Immature natural killer cell (primary cell): ENCODE measurements at regions not wholly inside any gene's neighbourhood (a gene's known extent, or its start where the extent isn't known, plus 50 kb on each side); places are given as distances from the start of the nearest gene placed in this dataset.
"Not testable (repeated sequence)": the region's sequence is repeated elsewhere in the genome, so short reads cannot be mapped to it uniquely, and the experiment has no call there.

Experiments
- DNase-seq, 3 donors: peaks; one replicate each; pipeline ENCODE4 v3.0.0; 2022; ENCODE audit warnings: mixed read lengths in 1 of 3
- H3K27ac Mint-ChIP-seq, 6 donors: one replicate each; pipeline ENCODE4 v1.8.0; 2020; ENCODE audit warnings: mixed read lengths in 6 of 6, mild to moderate bottlenecking in 5 of 6, inconsistent platforms in 4 of 6, moderate library complexity in 3 of 6
- H3K27me3 Mint-ChIP-seq, 3 donors: one replicate each; pipeline ENCODE4 v1.8.0; 2020 to 2021; ENCODE audit warnings: low read depth in 3 of 3, mild to moderate bottlenecking in 3 of 3, mixed read lengths in 3 of 3, moderate library complexity in 3 of 3, inconsistent platforms in 1 of 3
- H3K36me3 Mint-ChIP-seq, 3 donors: one replicate each; pipeline ENCODE4 v1.8.0; 2020; ENCODE audit warnings: mixed read lengths in 3 of 3, inconsistent platforms in 2 of 3, mild to moderate bottlenecking in 2 of 3
- H3K4me1 Mint-ChIP-seq, 2 donors: one replicate each; pipeline ENCODE4 v1.8.0; 2020; ENCODE audit warnings: inconsistent platforms in 2 of 2, mild to moderate bottlenecking in 2 of 2, mixed read lengths in 2 of 2, moderate library complexity in 1 of 2
- H3K4me3 Mint-ChIP-seq, 5 donors: one replicate each; pipeline ENCODE4 v1.8.0; 2020; ENCODE audit warnings: mild to moderate bottlenecking in 5 of 5, mixed read lengths in 5 of 5, inconsistent platforms in 3 of 5, moderate library complexity in 3 of 5
- H3K9me3 Mint-ChIP-seq, 6 donors: one replicate each; pipeline ENCODE4 v1.8.0; 2020; ENCODE audit warnings: mild to moderate bottlenecking in 6 of 6, mixed read lengths in 6 of 6, inconsistent platforms in 4 of 6, moderate library complexity in 3 of 6

GRCh38 chr12:90484094-90484493 is 470.9 kb downstream of the CCER1 start:
- no peak overlapping the region for H3K27ac Mint-ChIP-seq
- H3K4me3 Mint-ChIP-seq: no peak overlapping the region
- no peaks in the 10 kb centered on the region for H3K36me3 Mint-ChIP-seq
- DNase-seq: no peak
- no peaks in the 10 kb centered on the region for H3K4me1 Mint-ChIP-seq
- H3K9me3 Mint-ChIP-seq: peaks cover 0 to 11% (median 0%) of the 10 kb centered on the region in 6 donors
- H3K27me3 Mint-ChIP-seq: no peaks in the 10 kb centered on the region

- H3K27me3 Mint-ChIP-seq: no peaks in the 10 kb centered on the region
- H3K9me3 Mint-ChIP-seq: peaks cover 0 to 6% (median 0%) of the 10 kb centered on the region in 6 donors
- no peaks in the 10 kb centered on the region for H3K4me1 Mint-ChIP-seq
- H3K4me3 Mint-ChIP-seq: no peak overlapping the region
- H3K36me3 Mint-ChIP-seq: no peaks in the 10 kb centered on the region
- DNase-seq: no peak
- H3K27ac Mint-ChIP-seq: no peak overlapping the region
Observed at GRCh38 chr12:90481748-90482147, 473.2 kb downstream of the CCER1 start.

DNA sequence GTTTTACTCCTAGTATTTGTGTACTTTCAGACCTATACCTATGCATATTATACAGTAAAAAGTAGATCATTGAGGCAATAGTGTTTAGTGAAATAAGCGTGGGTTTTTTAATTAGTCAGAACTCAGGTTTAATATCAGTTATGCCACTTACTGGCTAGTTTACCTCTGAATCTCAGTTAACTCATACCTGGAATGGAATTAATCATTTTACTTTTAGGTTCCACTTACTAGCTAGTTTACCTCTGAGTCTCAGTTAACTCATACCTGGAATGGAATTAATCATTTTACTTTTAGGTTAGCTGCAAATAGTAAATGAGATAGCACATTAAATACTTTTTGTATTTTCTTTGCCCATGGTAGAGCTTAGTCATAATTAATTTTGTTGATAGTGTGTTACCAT is 475.7 kb downstream of the CCER1 start:
- Mint-ChIP-seq H3K36me3 (no peaks in the 10 kb centered on the region), H3K27me3 (no peaks in the 10 kb centered on the region), H3K4me1 (no peaks in the 10 kb centered on the region), H3K27ac (no peak overlapping the region), H3K4me3 (no peak overlapping the region), H3K9me3 (peaks cover 0 to 6% (median 1%) of the 10 kb centered on the region in 6 donors)
- DNase-seq: no peak

GRCh38 chr12:90473831-90474230 is 481.1 kb downstream of the CCER1 start:
- H3K36me3 Mint-ChIP-seq: no peaks in the 10 kb centered on the region
- DNase-seq: no peak
- H3K4me1 Mint-ChIP-seq: no peaks in the 10 kb centered on the region
- H3K27me3 Mint-ChIP-seq: peaks cover 0 to 2% (median 1%) of the 10 kb centered on the region in 3 donors
- no peak overlapping the region for H3K4me3 Mint-ChIP-seq
- H3K9me3 Mint-ChIP-seq: peaks cover 3 to 15% (median 6%) of the 10 kb centered on the region in 6 donors
- H3K27ac Mint-ChIP-seq: no peak overlapping the region

DNA sequence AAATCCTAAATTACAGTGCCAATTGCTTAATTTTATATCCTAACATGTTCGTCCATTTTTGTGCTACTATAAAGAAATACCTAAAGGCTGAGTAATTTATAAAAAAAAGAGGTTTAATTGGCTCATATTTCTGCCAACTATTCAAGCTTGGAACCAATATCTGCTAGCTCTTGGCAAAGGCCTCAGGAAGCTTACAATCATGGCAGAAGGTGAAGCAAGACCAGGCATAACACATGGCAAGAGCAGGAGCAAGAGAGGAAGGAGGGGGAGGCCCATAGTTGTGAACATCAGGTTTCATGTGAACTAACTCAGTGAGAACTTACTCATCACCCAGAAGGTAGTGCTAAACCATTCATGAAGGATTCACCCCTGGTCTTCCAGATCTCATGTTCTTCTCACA is 494.3 kb downstream of the CCER1 start:
- H3K27me3 Mint-ChIP-seq: peaks cover 0 to 1% (median 0%) of the 10 kb centered on the region in 3 donors

DNA sequence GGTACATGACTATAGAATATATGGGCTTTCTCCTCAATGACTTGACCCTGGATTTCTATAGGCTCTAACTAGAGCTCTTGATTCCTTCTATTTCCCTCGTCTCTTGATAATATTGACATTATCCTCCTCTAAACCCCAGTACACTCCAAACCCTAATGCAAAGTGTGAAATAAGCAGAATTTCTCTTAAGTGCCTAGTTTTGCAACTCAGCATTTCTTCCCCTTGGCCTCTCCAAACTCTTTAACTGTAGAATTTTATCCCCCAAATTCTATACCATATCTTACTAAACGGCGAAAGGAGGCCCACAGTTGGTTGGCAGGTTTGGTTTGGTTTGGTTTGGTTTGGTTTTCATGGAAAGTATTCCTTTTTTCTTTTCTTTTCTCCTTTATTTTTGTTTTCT is 498.7 kb downstream of the CCER1 start:
- Mint-ChIP-seq H3K9me3 (peaks cover 0 to 9% (median 3%) of the 10 kb centered on the region in 6 donors), H3K4me3 (no peak overlapping the region), H3K27ac (no peak overlapping the region), H3K4me1 (no peaks in the 10 kb centered on the region), H3K27me3 (peaks cover 0 to 1% (median 0%) of the 10 kb centered on the region in 3 donors), H3K36me3 (no peaks in the 10 kb centered on the region)
- no peak for DNase-seq

More for the DNA sequence above, 494.3 kb downstream of the CCER1 start:
- no peak overlapping the region for H3K27ac Mint-ChIP-seq
- DNase-seq: no peak
- H3K4me1 Mint-ChIP-seq: no peaks in the 10 kb centered on the region
- peaks cover 0 to 21% (median 1%) of the 10 kb centered on the region in 6 donors for H3K9me3 Mint-ChIP-seq
- H3K36me3 Mint-ChIP-seq: no peaks in the 10 kb centered on the region
- H3K4me3 Mint-ChIP-seq: no peak overlapping the region

- Mint-ChIP-seq H3K4me3 (no peak overlapping the region), H3K27me3 (peaks cover 0 to 1% (median 0%) of the 10 kb centered on the region in 3 donors), H3K27ac (no peak overlapping the region), H3K9me3 (peaks cover 0 to 9% (median 6%) of the 10 kb centered on the region in 6 donors), H3K36me3 (no peaks in the 10 kb centered on the region), H3K4me1 (no peaks in the 10 kb centered on the region)
- DNase-seq: no peak
Observed at GRCh38 chr12:90455756-90456155, 499.2 kb downstream of the CCER1 start.

- DNase-seq: no peak
- peaks cover 0 to 2% (median 2%) of the 10 kb centered on the region in 3 donors for H3K27me3 Mint-ChIP-seq
- no peaks in the 10 kb centered on the region for H3K4me1 Mint-ChIP-seq
- H3K36me3 Mint-ChIP-seq: no peaks in the 10 kb centered on the region
- H3K4me3 Mint-ChIP-seq: no peak overlapping the region
- H3K9me3 Mint-ChIP-seq: peaks cover 3 to 18% (median 8%) of the 10 kb centered on the region in 6 donors
- no peak overlapping the region for H3K27ac Mint-ChIP-seq
Observed at GRCh38 chr12:90449611-90450010, 505.4 kb downstream of the CCER1 start.

GRCh38 chr12:90443466-90443865 is 511.5 kb downstream of the CCER1 start:
- H3K4me1 Mint-ChIP-seq, DNase-seq, H3K27ac Mint-ChIP-seq, H3K4me3 Mint-ChIP-seq, H3K27me3 Mint-ChIP-seq, H3K36me3 Mint-ChIP-seq: not testable (repeated sequence)
- peaks cover 3 to 28% (median 17%) of the 10 kb centered on the region in 6 donors for H3K9me3 Mint-ChIP-seq

DNA sequence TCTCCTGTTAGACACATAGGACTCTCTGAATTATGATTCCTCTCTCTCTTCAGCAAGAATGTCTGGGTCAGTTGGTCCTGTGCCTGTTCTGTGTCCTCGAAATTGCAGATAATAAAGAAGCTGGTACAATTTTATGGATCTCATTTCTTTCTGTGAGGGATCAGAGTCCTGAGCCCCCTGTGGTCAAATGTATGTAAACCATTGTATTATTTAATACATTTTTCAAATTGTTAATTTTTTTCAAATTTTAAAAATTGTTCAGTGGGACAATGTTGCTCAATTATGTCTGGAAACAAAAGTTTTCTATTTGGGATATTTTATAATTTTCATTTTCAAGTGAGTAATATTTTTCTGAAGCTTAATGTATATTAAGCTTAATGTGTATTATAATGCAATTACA is 513.5 kb downstream of the CCER1 start:
- H3K9me3 Mint-ChIP-seq: peaks cover 3 to 31% (median 13%) of the 10 kb centered on the region in 6 donors
- no peaks in the 10 kb centered on the region for H3K36me3 Mint-ChIP-seq
- H3K27me3 Mint-ChIP-seq: peaks cover 0 to 2% (median 0%) of the 10 kb centered on the region in 3 donors
- no peak overlapping the region for H3K4me3 Mint-ChIP-seq
- no peaks in the 10 kb centered on the region for H3K4me1 Mint-ChIP-seq
- no peak for DNase-seq
- H3K27ac Mint-ChIP-seq: no peak overlapping the region

DNA sequence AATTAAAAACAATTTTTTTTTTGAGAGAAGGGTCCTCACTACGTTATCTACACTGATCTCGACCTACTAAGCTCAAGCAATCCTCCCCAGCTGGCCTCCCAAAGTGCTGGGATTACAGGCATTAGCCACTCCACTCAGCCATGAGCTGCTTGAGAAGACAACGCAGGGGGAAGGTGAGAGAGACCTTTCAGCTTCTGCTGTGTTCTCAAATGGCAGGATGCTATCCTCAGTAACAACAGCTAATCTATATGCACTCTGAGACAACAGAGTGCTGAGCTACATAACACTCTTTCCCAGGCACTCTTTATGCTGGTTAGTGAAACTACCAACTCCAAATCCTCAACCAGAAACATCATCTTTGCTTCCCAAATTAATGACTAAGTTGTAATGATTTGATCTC is 526.1 kb downstream of the CCER1 start:
- Mint-ChIP-seq H3K27me3 (no peaks in the 10 kb centered on the region), H3K9me3 (peaks cover 0 to 8% (median 4%) of the 10 kb centered on the region in 6 donors), H3K27ac (no peak overlapping the region), H3K4me1 (no peaks in the 10 kb centered on the region), H3K4me3 (no peak overlapping the region), H3K36me3 (no peaks in the 10 kb centered on the region)
- DNase-seq: no peak

DNA sequence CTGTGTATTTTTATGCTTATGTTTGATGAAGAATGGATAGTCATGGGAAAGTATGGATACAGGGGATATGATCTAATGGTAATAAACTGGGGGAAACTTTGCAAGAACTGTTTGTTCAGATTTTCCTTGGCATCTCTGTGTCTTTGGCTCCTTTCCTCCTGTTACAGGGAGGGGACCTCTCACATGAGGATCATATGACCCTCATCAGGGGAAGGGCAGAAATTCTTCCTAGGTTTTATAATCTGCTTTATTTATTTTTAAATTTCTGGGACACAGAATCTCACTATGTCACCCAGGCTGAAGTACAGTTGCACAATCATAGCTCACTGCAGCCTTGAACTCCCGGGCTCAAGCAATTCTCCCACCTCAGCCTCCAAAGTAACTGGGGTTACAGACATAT is 526.5 kb downstream of the CCER1 start:
- no peak overlapping the region for H3K4me3 Mint-ChIP-seq
- no peaks in the 10 kb centered on the region for H3K4me1 Mint-ChIP-seq
- DNase-seq: no peak
- no peak overlapping the region for H3K27ac Mint-ChIP-seq
- peaks cover 0 to 6% (median 3%) of the 10 kb centered on the region in 6 donors for H3K9me3 Mint-ChIP-seq
- no peaks in the 10 kb centered on the region for H3K27me3 Mint-ChIP-seq
- no peaks in the 10 kb centered on the region for H3K36me3 Mint-ChIP-seq

- peaks cover 0 to 1% (median 0%) of the 10 kb centered on the region in 3 donors for H3K27me3 Mint-ChIP-seq
- DNase-seq: no peak
- no peak overlapping the region for H3K4me3 Mint-ChIP-seq
- H3K27ac Mint-ChIP-seq: no peak overlapping the region
- no peaks in the 10 kb centered on the region for H3K36me3 Mint-ChIP-seq
- peaks cover 0 to 7% (median 3%) of the 10 kb centered on the region in 6 donors for H3K9me3 Mint-ChIP-seq
- H3K4me1 Mint-ChIP-seq: no peaks in the 10 kb centered on the region
Observed at GRCh38 chr12:90423965-90424364, 531.0 kb downstream of the CCER1 start.

DNA sequence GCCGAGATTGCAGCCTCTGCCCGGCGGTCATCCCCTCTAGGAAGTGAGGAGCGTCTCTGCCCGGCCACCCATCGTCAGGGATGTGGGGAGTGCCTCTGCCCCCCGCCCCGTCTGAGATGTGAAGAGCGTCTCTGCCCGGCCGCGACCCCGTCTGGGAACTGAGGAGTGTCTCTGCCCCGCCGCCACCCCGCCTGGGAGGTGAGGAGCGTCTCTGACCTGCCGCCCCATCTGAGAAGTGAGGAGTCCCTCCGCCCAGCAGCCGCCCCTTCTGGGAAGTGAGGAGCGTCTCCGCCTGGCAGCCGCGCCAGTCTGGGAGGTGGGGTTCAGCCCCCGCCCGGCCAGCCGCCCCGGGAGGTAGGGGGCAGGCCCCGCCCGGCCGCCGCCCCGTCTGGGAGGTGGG is 544.0 kb downstream of the CCER1 start:
- Mint-ChIP-seq H3K4me1 (no peaks in the 10 kb centered on the region), H3K27me3 (no peaks in the 10 kb centered on the region), H3K27ac (no peak overlapping the region), H3K4me3 (no peak overlapping the region), H3K36me3 (no peaks in the 10 kb centered on the region), H3K9me3 (peaks cover 3 to 9% (median 7%) of the 10 kb centered on the region in 6 donors)
- DNase-seq: no peak

GRCh38 chr12:90407841-90408240 is 547.1 kb downstream of the CCER1 start:
- H3K27me3 Mint-ChIP-seq: no peaks in the 10 kb centered on the region
- no peak for DNase-seq
- no peak overlapping the region for H3K4me3 Mint-ChIP-seq
- H3K4me1 Mint-ChIP-seq: no peaks in the 10 kb centered on the region
- peaks cover 0 to 3% (median 0%) of the 10 kb centered on the region in 6 donors for H3K9me3 Mint-ChIP-seq
- H3K36me3 Mint-ChIP-seq: no peaks in the 10 kb centered on the region
- no peak overlapping the region for H3K27ac Mint-ChIP-seq
